Heart right ventricle (tissue), 16 donors: ENCODE measurements at regions not wholly inside any gene's neighbourhood (a gene's known extent, or its start where the extent isn't known, plus 50 kb on each side); places are given as distances from the start of the nearest gene placed in this dataset.
A peak's percentile ranks its signal among the peaks of the same experiment; 100 is the strongest.

Experiments used
- ATAC-seq, 8 donors: fragments of 200-7000 bp; cut with Tn5 transposase; one replicate each; pipeline ENCODE4 v1.9.1; 2020; ENCODE audit warnings: mild to moderate bottlenecking in 8 of 8, moderate library complexity in 8 of 8, moderate number of reproducible peaks in 1 of 8
- DNase-seq, 2 donors: peaks; one replicate each; pipeline ENCODE4 v3.0.0-alpha.2; 2020
- H3K27ac ChIP-seq, 10 donors: fragments of 200-600 bp; sonication (generic) in 2 of 10; one replicate each; pipeline versions ENCODE4 v1.5.0 to v1.8.0; 2020 to 2022; ENCODE audit warnings: mild to moderate bottlenecking in 3 of 10
- H3K27me3 ChIP-seq, 7 donors: fragments of 200-600 bp; one replicate each; pipeline ENCODE4 v1.8.0; 2021 to 2022; ENCODE audit warnings: mild to moderate bottlenecking in 2 of 7
- H3K36me3 ChIP-seq, 9 donors: fragments of 200-600 bp; sonication (generic) in 1 of 9; one replicate each; pipeline versions ENCODE4 v1.5.0 to v1.8.0; 2020 to 2022; ENCODE audit warnings: mild to moderate bottlenecking in 2 of 9
- H3K4me1 ChIP-seq, 9 donors: fragments of 200-600 bp; sonication (generic) in 1 of 9; one replicate each; pipeline versions ENCODE4 v1.5.0 to v1.8.0; 2020 to 2022; ENCODE audit warnings: mild to moderate bottlenecking in 4 of 9
- H3K4me3 ChIP-seq, 10 donors: fragments of 200-600 bp; sonication (generic) in 2 of 10; one replicate each; pipeline versions ENCODE4 v1.5.0 to v1.8.0; 2020 to 2022; ENCODE audit warnings: mild to moderate bottlenecking in 7 of 10, moderate library complexity in 2 of 10
- H3K9me3 ChIP-seq, 11 donors: fragments of 200-600 bp in 10 of 11; sonication (generic) in 2 of 11; one replicate each; pipeline versions ENCODE4 v1.5.0 to v1.8.0; 2013 to 2022; ENCODE audit warnings: mild to moderate bottlenecking in 2 of 11, control low read depth in 1 of 11, moderate library complexity in 1 of 11
- WGBS, 2 donors: extraction: QIAGEN DNeasy Blood & Tissue Kit; methylation state at CpG; one replicate each; pipeline ENCODE4 v1.1.7; 2013; ENCODE audit warnings: inconsistent platforms in 1 of 2; 5-methylcytosine and 5-hydroxymethylcytosine counted together
- intact Hi-C, 10 donors: fragments of 100-400 bp; cut with DNase I; formaldehyde crosslinking; loops; one replicate each; pipeline versions ENCODE4 v1.11.1 to v1.14.2; 2022
- TF ChIP-seq, protein P1 (sequence below), 9 donors: fragments of 200-600 bp; sonication (generic) in 2 of 9; IDR thresholded peaks; one replicate each; pipeline versions ENCODE4 v1.5.0 to v1.8.0; 2021 to 2022; ENCODE audit warnings: antibody characterized with exemption in 9 of 9, mild to moderate bottlenecking in 5 of 9, moderate library complexity in 1 of 9
- donor health status: Arrhythmogenic right ventricular cardiomyopathy.
- donor health status: ischemic (EF 13 %, LVEDD 7.1; RV severe dilation, severe dysfunction).
- donor health status: healthy with polysubstance abuse.
- donor health status: DM: no; HTN: yes; CAD: no.
- donor health status: DM: no; HTN: no; CAD: no.
- donor health status: ischemic (EF 25% LVEDD 6.9; RV normal size, moderate dysfunction).
- donor health status: ischemic (EF 25% LVEDD 5.7; RV mildly dilated, moderate dysfunction).
- donor health status: healthy.
- donor health status: DM: yes; HTN: yes; CAD: no.
- donor health status: Ischemic cardiomyopathy.
- donor health status: ischemic (EF 35%, LVEDD 5.7; RV mildly dilated, moderate dysfunction).
- donor health status: nonischemic (EF 11% LVEDD 7.7; RV severe dilation, severe dysfunction).
- donor health status: DM: yes; HTN: yes; CAD: no.
- donor health status: PGD.
- donor health status: ischemic (EF 29% LVEDD 5.4; RV normal size, mild dysfunction).
- donor health status: nonischemic (EF 23%, LVEDD 6.1; RV moderate dilation, normal function).

DNA sequence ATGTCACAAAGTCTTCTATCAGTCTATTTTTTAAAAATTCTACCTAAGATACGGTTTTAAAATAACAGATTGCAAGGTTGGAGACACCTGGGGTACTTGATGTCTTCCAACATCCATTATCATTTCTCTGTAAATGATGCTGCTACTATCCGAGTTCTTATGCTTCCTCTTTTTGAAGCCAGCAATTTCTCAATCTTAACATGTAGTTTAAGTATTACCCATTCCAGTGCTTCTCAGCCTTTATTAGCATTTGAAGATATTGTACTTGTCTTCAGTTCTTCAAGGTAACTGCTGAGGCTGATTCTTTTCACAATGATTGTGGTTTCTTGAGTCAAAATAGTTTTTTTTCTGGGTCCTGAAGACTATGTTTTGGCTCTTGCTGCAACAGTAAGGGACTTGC lies 96.4 kb upstream of the SELENOP start:
- H3K9me3 ChIP-seq: no peaks in the 10 kb centered on the region
- peak overlapping the region in 1 of 10 donors; percentile 16 for H3K27ac ChIP-seq
- peaks cover 0 to 13% (median 4%) of the 10 kb centered on the region in 9 donors for H3K4me1 ChIP-seq
- intact Hi-C loops: loop anchor here in 5 of 10 donors (2.0 to 10.0 kb wide), 6 partner anchors 63 to 481 kb away; no protein-coding TSS in a partner anchor
- peaks cover 0 to 21% (median 18%) of the 10 kb centered on the region in 7 donors for H3K27me3 ChIP-seq
- H3K4me3 ChIP-seq: peak overlapping the region in 7 of 10 donors; percentile 38 to 77 (median 60)
- TF ChIP-seq, protein P1, sequence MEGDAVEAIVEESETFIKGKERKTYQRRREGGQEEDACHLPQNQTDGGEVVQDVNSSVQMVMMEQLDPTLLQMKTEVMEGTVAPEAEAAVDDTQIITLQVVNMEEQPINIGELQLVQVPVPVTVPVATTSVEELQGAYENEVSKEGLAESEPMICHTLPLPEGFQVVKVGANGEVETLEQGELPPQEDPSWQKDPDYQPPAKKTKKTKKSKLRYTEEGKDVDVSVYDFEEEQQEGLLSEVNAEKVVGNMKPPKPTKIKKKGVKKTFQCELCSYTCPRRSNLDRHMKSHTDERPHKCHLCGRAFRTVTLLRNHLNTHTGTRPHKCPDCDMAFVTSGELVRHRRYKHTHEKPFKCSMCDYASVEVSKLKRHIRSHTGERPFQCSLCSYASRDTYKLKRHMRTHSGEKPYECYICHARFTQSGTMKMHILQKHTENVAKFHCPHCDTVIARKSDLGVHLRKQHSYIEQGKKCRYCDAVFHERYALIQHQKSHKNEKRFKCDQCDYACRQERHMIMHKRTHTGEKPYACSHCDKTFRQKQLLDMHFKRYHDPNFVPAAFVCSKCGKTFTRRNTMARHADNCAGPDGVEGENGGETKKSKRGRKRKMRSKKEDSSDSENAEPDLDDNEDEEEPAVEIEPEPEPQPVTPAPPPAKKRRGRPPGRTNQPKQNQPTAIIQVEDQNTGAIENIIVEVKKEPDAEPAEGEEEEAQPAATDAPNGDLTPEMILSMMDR (IDR thresholded peaks at IDR 0.05): no peak
- no peak for ATAC-seq
- DNase-seq: no peak
- WGBS, 2 donors: 48 to 53% methylated on average over 2 of the region's 2 CpGs
- no peaks in the 10 kb centered on the region for H3K36me3 ChIP-seq

DNA sequence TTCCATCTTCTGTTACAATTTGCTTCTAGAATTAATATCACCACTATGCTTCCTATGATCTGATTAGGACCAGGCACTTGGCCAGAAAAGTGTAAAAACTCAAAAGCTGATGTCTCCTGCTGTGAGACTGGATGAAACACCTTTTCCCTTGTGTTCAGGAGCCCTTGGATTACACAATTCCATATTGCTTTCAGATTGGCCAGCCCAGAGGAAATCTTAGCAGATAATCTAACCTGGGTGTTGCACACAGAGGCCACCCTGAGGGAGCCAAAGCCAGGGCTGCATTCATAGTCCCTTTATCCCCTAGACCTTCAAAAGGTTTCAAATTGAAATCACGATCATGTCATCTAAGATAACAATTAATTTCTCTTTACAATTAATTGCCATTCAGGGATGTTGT lies 94.1 kb upstream of the SELENOP start:
- 91 to 98% methylated on average over 1 of the region's 1 CpG for WGBS, 2 donors
- intact Hi-C loops: loop anchor here in 5 of 10 donors (10.0 kb wide), 3 partner anchors 79 to 479 kb away; no protein-coding TSS in a partner anchor
- no peaks in the 10 kb centered on the region for H3K36me3 ChIP-seq
- peaks cover 0 to 21% (median 18%) of the 10 kb centered on the region in 7 donors for H3K27me3 ChIP-seq
- H3K27ac ChIP-seq: no peak overlapping the region
- no peak for DNase-seq
- TF ChIP-seq, protein P1 (IDR thresholded peaks at IDR 0.05): no peak
- peaks cover 0 to 13% (median 4%) of the 10 kb centered on the region in 9 donors for H3K4me1 ChIP-seq
- H3K9me3 ChIP-seq: no peaks in the 10 kb centered on the region
- no peak overlapping the region for H3K4me3 ChIP-seq
- ATAC-seq: no peak

DNA sequence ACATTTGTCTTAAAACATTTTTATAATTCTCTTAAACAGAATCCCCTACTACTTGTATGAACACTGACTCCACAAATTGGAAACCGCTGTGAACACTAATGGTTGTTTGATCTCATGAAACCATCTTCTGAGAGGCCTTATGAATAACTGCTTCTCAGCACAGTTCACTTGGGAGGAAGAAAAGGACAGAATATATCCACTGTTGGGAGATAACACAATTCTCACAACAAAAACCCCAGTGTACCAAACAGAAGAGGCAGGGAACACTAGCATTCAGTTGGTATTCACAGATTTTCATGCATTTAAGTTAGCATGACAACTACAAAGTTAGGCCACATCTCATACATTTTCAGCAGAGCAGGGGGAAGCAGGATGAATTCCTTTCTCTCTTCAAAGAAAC lies 89.0 kb upstream of the SELENOP start:
- no peaks in the 10 kb centered on the region for H3K9me3 ChIP-seq
- no peak overlapping the region for H3K4me3 ChIP-seq
- H3K4me1 ChIP-seq: no peaks in the 10 kb centered on the region
- peaks cover 0 to 9% (median 4%) of the 10 kb centered on the region in 7 donors for H3K27me3 ChIP-seq
- no peak for ATAC-seq
- 93% methylated on average over 1 of the region's 1 CpG for WGBS, 2 donors
- no peaks in the 10 kb centered on the region for H3K36me3 ChIP-seq
- H3K27ac ChIP-seq: no peak overlapping the region
- no peak for DNase-seq
- TF ChIP-seq, protein P1 (IDR thresholded peaks at IDR 0.05): no peak
- intact Hi-C loops: loop anchor here in 5 of 10 donors (10.0 kb wide), 3 partner anchors 84 to 484 kb away; no protein-coding TSS in a partner anchor

GRCh38 chr5:42898760-42899159 lies 87.1 kb upstream of the SELENOP start:
- ATAC-seq (no peak), DNase-seq (no peak)
- H3K4me1 ChIP-seq: no peaks in the 10 kb centered on the region
- TF ChIP-seq, protein P1 (IDR thresholded peaks at IDR 0.05): no peak
- no peak overlapping the region for H3K4me3 ChIP-seq
- no peaks in the 10 kb centered on the region for H3K36me3 ChIP-seq
- 90% methylated on average over 14 of the region's 14 CpGs for WGBS, 2 donors
- no peaks in the 10 kb centered on the region for H3K9me3 ChIP-seq
- H3K27me3 ChIP-seq: peaks cover 0 to under 1% (median 0%) of the 10 kb centered on the region in 7 donors
- no peak overlapping the region for H3K27ac ChIP-seq
- intact Hi-C loops: no loop called here
